PC-9 (cell line): ENCODE measurements at regions not wholly inside any gene's neighbourhood (a gene's known extent, or its start where the extent isn't known, plus 50 kb on each side); places are given as distances from the start of the nearest gene placed in this dataset.
A peak's percentile ranks its signal among the peaks of the same experiment; 100 is the strongest.
"Not testable (repeated sequence)": the region's sequence is repeated elsewhere in the genome, so short reads cannot be mapped to it uniquely, and the experiment has no call there.

Source experiments
- BruUV-seq: library from RNA; stranded (reverse); fragments of 400-500 nt; replicated peaks from 2 replicates; lab custom pipeline; 2021; lab: Mats Ljungman, UMichigan
- CTCF ChIA-PET: fragments of 300-600 bp; sonication (Branson Sonifier 250); formaldehyde crosslinking; loops from one replicate; lab custom pipeline; 2022; ENCODE audit warnings: antibody characterized with exemption; lab: Charles Lee
- POLR2A ChIA-PET: fragments of 300-600 bp; sonication (Branson Sonifier 250); formaldehyde crosslinking; loops from one replicate; lab custom pipeline; 2022; ENCODE audit warnings: antibody characterized with exemption; ENCODE audit not compliant: unreplicated experiment; lab: Charles Lee
- DNase-seq, 2 experiments: peaks; one replicate each; pipeline versions ENCODE4 v3.0.0 to v3.0.0-alpha.2; 2015 to 2022; ENCODE audit warnings: mixed read lengths in 1 of 2
- H2AFZ ChIP-seq: fragments of 200-600 bp; sonication (generic); 2 replicates; pipeline ENCODE4 v1.8.1; 2017; ENCODE audit warnings: antibody characterized with exemption
- H3F3A ChIP-seq: fragments of 200-600 bp; sonication (generic); 2 replicates; pipeline ENCODE4 v1.8.1; 2017; ENCODE audit warnings: antibody characterized with exemption, mild to moderate bottlenecking, low read depth; ENCODE audit not compliant: insufficient read depth
- H3K27ac ChIP-seq: fragments of 200-600 bp; sonication (generic); 2 replicates; pipeline ENCODE4 v1.6.1; 2016; ENCODE audit warnings: mixed run types
- H3K27me3 ChIP-seq: fragments of 200-600 bp; sonication (generic); 2 replicates; pipeline ENCODE4 v1.6.1; 2016; ENCODE audit warnings: low read depth, mixed run types; ENCODE audit not compliant: insufficient read depth
- H3K36me3 ChIP-seq: fragments of 200-600 bp; sonication (generic); 2 replicates; pipeline ENCODE4 v1.6.1; 2016; ENCODE audit warnings: low read depth, mixed run types
- H3K4me1 ChIP-seq: fragments of 200-600 bp; sonication (generic); replicated peaks from 2 replicates; pipeline ENCODE4 v1.6.1; 2016; ENCODE audit warnings: mixed run types; ENCODE audit not compliant: insufficient read depth
- H3K4me2 ChIP-seq: fragments of 200-600 bp; sonication (generic); 2 replicates; pipeline ENCODE4 v1.6.1; 2017; ENCODE audit warnings: mixed run types
- H3K4me3 ChIP-seq: fragments of 200-600 bp; sonication (generic); 2 replicates; pipeline ENCODE4 v1.6.1; 2016; ENCODE audit warnings: mixed run types
- H3K79me2 ChIP-seq: fragments of 200-600 bp; sonication (generic); 2 replicates; pipeline ENCODE4 v1.6.1; 2017; ENCODE audit warnings: low read depth, mixed run types
- H3K9me2 ChIP-seq: fragments of 200-600 bp; sonication (generic); 2 replicates; pipeline ENCODE4 v1.8.1; 2017; ENCODE audit warnings: mild to moderate bottlenecking; ENCODE audit not compliant: insufficient read depth
- H3K9me3 ChIP-seq: fragments of 200-600 bp; sonication (generic); 2 replicates; pipeline ENCODE4 v1.8.1; 2016; ENCODE audit warnings: low read depth; ENCODE audit not compliant: insufficient read depth
- H4K20me1 ChIP-seq: fragments of 200-600 bp; sonication (generic); 2 replicates; pipeline ENCODE4 v1.8.1; 2017; ENCODE audit not compliant: insufficient read depth
- CTCF ChIP-seq: fragments of 200-600 bp; sonication (generic); conservative IDR thresholded peaks from 2 replicates; pipeline ENCODE4 v1.6.1; 2017; ENCODE audit warnings: mixed run types, antibody characterized with exemption, mild to moderate bottlenecking, moderate library complexity
- EZH2 ChIP-seq: fragments of 200-600 bp; sonication (generic); IDR thresholded peaks from 2 replicates; pipeline ENCODE4 v1.8.0; 2017; ENCODE audit warnings: antibody characterized with exemption, low read depth
- intact Hi-C: fragments of 100-400 bp; cut with micrococcal nuclease; formaldehyde crosslinking; loops from one replicate; pipeline ENCODE4 v1.10.0; 2022; ENCODE audit not compliant: unreplicated experiment

- intact Hi-C loops, result no loop called here
- ChIA-PET POLR2A (no interaction called here), CTCF (no interaction called here)
- H3K27ac ChIP-seq, result no peak overlapping the region
- H4K20me1 ChIP-seq, result no peaks in the 10 kb centered on the region
- H3F3A ChIP-seq, result no peaks in the 10 kb centered on the region
- BruUV-seq, result no TSS peak
- no peak overlapping the region for H3K4me3 ChIP-seq
- H3K4me1 ChIP-seq, result no peaks in the 10 kb centered on the region
- no peak overlapping the region for H3K4me2 ChIP-seq
- H3K79me2 ChIP-seq, result no peaks in the 10 kb centered on the region
- no peaks in the 10 kb centered on the region for H3K9me2 ChIP-seq
- TF ChIP-seq EZH2 (no peak), CTCF (no peak)
- no peaks in the 10 kb centered on the region; the same call in 1 of the 2 replicates for H3K9me3 ChIP-seq
- no peak for DNase-seq
- no peak overlapping the region for H2AFZ ChIP-seq
- H3K36me3 ChIP-seq, result no peaks in the 10 kb centered on the region
- H3K27me3 ChIP-seq, result no peaks in the 10 kb centered on the region
These were observed 76.0 kb upstream of the PICALM start for GRCh38 chr11:86144846-86145245.

GRCh38 chr11:86144087-86144486 lies 75.2 kb upstream of the PICALM start:
- H2AFZ ChIP-seq, H3K4me3 ChIP-seq, DNase-seq, H3K9me3 ChIP-seq, H3K9me2 ChIP-seq, intact Hi-C loops, BruUV-seq, CTCF ChIA-PET, H3K27ac ChIP-seq, H3K4me2 ChIP-seq, H3K27me3 ChIP-seq, H3F3A ChIP-seq, H4K20me1 ChIP-seq, H3K79me2 ChIP-seq, H3K4me1 ChIP-seq, H3K36me3 ChIP-seq: not testable (repeated sequence)
- POLR2A ChIA-PET, result interaction anchor here (0.6 kb wide), 1 partner anchor 35 kb away, joined by 4 read pairs; no protein-coding TSS in a partner anchor

GRCh38 chr11:86143087-86144030 lies 74.5 kb upstream of the PICALM start:
- H3K4me1 ChIP-seq, result peaks cover 12% of the 10 kb centered on the region
- DNase-seq, result peak in 1 of 2 experiments; percentile 31
- H4K20me1 ChIP-seq, result no peaks in the 10 kb centered on the region
- H3K4me2 ChIP-seq, result no peak overlapping the region
- H3F3A ChIP-seq, result peaks cover 7% of the 10 kb centered on the region; the same call in 1 of the 2 replicates
- no peaks in the 10 kb centered on the region for H3K9me2 ChIP-seq
- TF ChIP-seq EZH2 (no peak), CTCF (no peak)
- no peaks in the 10 kb centered on the region for H3K36me3 ChIP-seq
- POLR2A ChIA-PET, result interaction anchor here (0.6 kb wide), 1 partner anchor 35 kb away, joined by 4 read pairs; no protein-coding TSS in a partner anchor
- H3K27me3 ChIP-seq, result no peaks in the 10 kb centered on the region
- H3K27ac ChIP-seq, result no peak overlapping the region
- no peaks in the 10 kb centered on the region; the same call in 1 of the 2 replicates for H3K9me3 ChIP-seq
- no peaks in the 10 kb centered on the region for H3K79me2 ChIP-seq
- 0 out of 2 replicates have a peak overlapping the region, but pooled peaks have one; percentile 7 for H2AFZ ChIP-seq
- CTCF ChIA-PET, result no interaction called here
- intact Hi-C loops, result no loop called here
- no TSS peak for BruUV-seq
- no peak overlapping the region for H3K4me3 ChIP-seq
